Ecto neural progenitor cell (in vitro differentiated cells): ENCODE measurements at regions not wholly inside any gene's neighbourhood (a gene's known extent, or its start where the extent isn't known, plus 50 kb on each side); places are given as distances from the start of the nearest gene placed in this dataset.

Experiments used
- DNase-seq: peaks from one replicate; pipeline ENCODE4 v3.0.0-alpha.2; 2018; ENCODE audit warnings: low spot score

GRCh38 chr15:60214201-60214600, 183.6 kb downstream of the ANXA2 start:
- DNase-seq = no peak

GRCh38 chr15:60215225-60215963, 182.4 kb downstream of the ANXA2 start:
- no peak for DNase-seq

GRCh38 chr15:60217161-60217560, 180.6 kb downstream of the ANXA2 start:
- DNase-seq = no peak

GRCh38 chr15:60218256-60218655, 179.5 kb downstream of the ANXA2 start:
- DNase-seq = no peak

- DNase-seq = no peak
These were observed 177.9 kb downstream of the ANXA2 start for GRCh38 chr15:60219866-60220265.

- no peak for DNase-seq
These were observed 176.4 kb downstream of the ANXA2 start for GRCh38 chr15:60221356-60221755.

- no peak for DNase-seq
These were observed 175.4 kb downstream of the ANXA2 start for GRCh38 chr15:60222404-60222803.

GRCh38 chr15:60223176-60223575, 174.6 kb downstream of the ANXA2 start:
- no peak for DNase-seq

- no peak for DNase-seq
These were observed 170.9 kb downstream of the ANXA2 start for GRCh38 chr15:60226924-60227323.

- no peak for DNase-seq
These were observed 169.7 kb downstream of the ANXA2 start for GRCh38 chr15:60228101-60228500.

- no peak for DNase-seq
These were observed 169.2 kb downstream of the ANXA2 start for GRCh38 chr15:60228619-60229018.

GRCh38 chr15:60235951-60236710, 161.7 kb downstream of the ANXA2 start:
- DNase-seq = no peak

GRCh38 chr15:60237446-60237845, 160.3 kb downstream of the ANXA2 start:
- no peak for DNase-seq

- no peak for DNase-seq
These were observed 154.0 kb downstream of the ANXA2 start for GRCh38 chr15:60243769-60244168.

- DNase-seq = no peak
These were observed 153.0 kb downstream of the ANXA2 start for GRCh38 chr15:60244813-60245212.

- DNase-seq = no peak
These were observed 147.5 kb downstream of the ANXA2 start for GRCh38 chr15:60250316-60250715.

GRCh38 chr15:60251300-60252070, 146.3 kb downstream of the ANXA2 start:
- DNase-seq = no peak

- DNase-seq = no peak
These were observed 143.4 kb downstream of the ANXA2 start for GRCh38 chr15:60254416-60254815.

- no peak for DNase-seq
These were observed 142.4 kb downstream of the ANXA2 start for GRCh38 chr15:60255390-60255789.

- DNase-seq = no peak
These were observed 140.1 kb downstream of the ANXA2 start for GRCh38 chr15:60257591-60258159.

- DNase-seq = no peak
These were observed 138.3 kb downstream of the ANXA2 start for GRCh38 chr15:60259469-60259868.

GRCh38 chr15:60264088-60264487, 133.7 kb downstream of the ANXA2 start:
- no peak for DNase-seq
